ENCODE measurements at regions not wholly inside any gene's neighbourhood (a gene's known extent, or its start where the extent isn't known, plus 50 kb on each side); places are given as distances from the start of the nearest gene placed in this dataset.
"Not testable (repeated sequence)": the region's sequence is repeated elsewhere in the genome, so short reads cannot be mapped to it uniquely, and the experiment has no call there.

- DNase-seq = no peak
These were observed 643.0 kb upstream of the FAM98A start for GRCh38 chr2:34241905-34242762.

GRCh38 chr2:34239511-34239910, 640.4 kb upstream of the FAM98A start:
- no peak for DNase-seq

- DNase-seq = no peak
These were observed 635.7 kb upstream of the FAM98A start for GRCh38 chr2:34234823-34235222.

GRCh38 chr2:34229998-34230397, 630.9 kb upstream of the FAM98A start:
- no peak for DNase-seq

- DNase-seq = no peak
These were observed 616.1 kb upstream of the FAM98A start for GRCh38 chr2:34215174-34215573.

- DNase-seq = not testable (repeated sequence)
These were observed 611.3 kb upstream of the FAM98A start for GRCh38 chr2:34210382-34210781.

- no peak for DNase-seq
These were observed 605.5 kb upstream of the FAM98A start for GRCh38 chr2:34204560-34204959.

GRCh38 chr2:34201099-34201498, 602.0 kb upstream of the FAM98A start:
- DNase-seq = no peak

- DNase-seq = no peak
These were observed 600.9 kb upstream of the FAM98A start for GRCh38 chr2:34199971-34200370.

GRCh38 chr2:34193164-34193563, 594.1 kb upstream of the FAM98A start:
- DNase-seq = no peak

GRCh38 chr2:34188464-34189303, 589.6 kb upstream of the FAM98A start:
- DNase-seq = no peak

GRCh38 chr2:34179511-34179910, 580.4 kb upstream of the FAM98A start:
- no peak for DNase-seq

- no peak for DNase-seq
These were observed 579.4 kb upstream of the FAM98A start for GRCh38 chr2:34178482-34178881.

GRCh38 chr2:34176693-34177092, 577.6 kb upstream of the FAM98A start:
- DNase-seq = no peak

GRCh38 chr2:34174506-34174905, 575.4 kb upstream of the FAM98A start:
- no peak for DNase-seq

GRCh38 chr2:34162231-34162630, 563.1 kb upstream of the FAM98A start:
- DNase-seq = no peak

GRCh38 chr2:34161549-34161948, 562.5 kb upstream of the FAM98A start:
- no peak for DNase-seq

- DNase-seq = no peak
These were observed 560.8 kb upstream of the FAM98A start for GRCh38 chr2:34159901-34160300.

- DNase-seq = no peak
These were observed 554.4 kb upstream of the FAM98A start for GRCh38 chr2:34153484-34153883.

GRCh38 chr2:34147780-34148179, 548.7 kb upstream of the FAM98A start:
- DNase-seq = no peak

GRCh38 chr2:34143149-34143548, 544.0 kb upstream of the FAM98A start:
- no peak for DNase-seq

GRCh38 chr2:34142531-34143008, 543.5 kb upstream of the FAM98A start:
- not testable (repeated sequence) for DNase-seq

GRCh38 chr2:34133065-34133464, 534.0 kb upstream of the FAM98A start:
- DNase-seq = not testable (repeated sequence)

GRCh38 chr2:34126279-34126678, 527.2 kb upstream of the FAM98A start:
- no peak for DNase-seq
